HG03342 (cell line): ENCODE measurements at regions not wholly inside any gene's neighbourhood (a gene's known extent, or its start where the extent isn't known, plus 50 kb on each side); places are given as distances from the start of the nearest gene placed in this dataset.
A peak's percentile ranks its signal among the peaks of the same experiment; 100 is the strongest.

Experiments used
- ATAC-seq: cut with Tn5 transposase; IDR thresholded peaks from one replicate; pipeline ENCODE4 v1.9.1; 2021; ENCODE audit warnings: mild to moderate bottlenecking, moderate library complexity; ENCODE audit not compliant: unreplicated experiment

DNA sequence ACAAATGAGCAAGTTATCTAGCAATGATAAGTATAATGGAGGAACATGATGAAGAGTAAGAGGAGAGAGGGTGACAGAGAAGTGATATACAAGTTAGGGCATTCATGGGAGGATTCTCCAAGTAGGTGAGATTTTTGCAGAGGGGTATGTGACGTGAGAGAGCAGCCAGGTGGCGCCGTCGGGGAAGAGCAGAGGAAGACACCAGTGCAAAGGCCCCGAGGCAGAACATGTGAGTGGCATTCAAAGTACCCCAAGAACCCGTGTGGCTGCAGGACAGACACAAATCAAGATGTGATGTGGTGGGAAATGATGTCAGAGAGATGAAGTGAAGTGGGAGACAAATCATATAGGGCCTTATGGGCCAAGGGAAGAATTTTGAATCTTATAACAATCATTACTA is 81.8 kb upstream of the GRM7 start:
- ATAC-seq = no peak

DNA sequence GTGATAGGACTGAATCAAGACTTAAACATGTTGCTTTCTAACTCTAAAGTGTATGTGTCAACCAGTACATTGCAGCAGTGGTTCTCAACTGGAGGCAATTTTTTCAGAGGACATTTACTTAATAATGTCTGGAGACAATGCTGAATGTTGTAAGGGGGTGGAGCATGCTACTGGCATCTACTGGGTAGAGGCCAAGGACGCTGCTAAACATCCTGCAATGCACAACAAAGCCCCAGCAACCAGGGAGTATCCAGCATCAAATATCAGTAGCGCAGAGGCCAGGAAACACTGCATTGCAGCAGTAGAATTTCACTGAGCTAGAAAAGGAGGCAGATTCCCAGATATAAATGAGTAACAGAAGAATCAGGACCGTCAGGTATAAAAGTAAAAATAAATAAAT is 79.8 kb upstream of the GRM7 start:
- ATAC-seq = no peak

DNA sequence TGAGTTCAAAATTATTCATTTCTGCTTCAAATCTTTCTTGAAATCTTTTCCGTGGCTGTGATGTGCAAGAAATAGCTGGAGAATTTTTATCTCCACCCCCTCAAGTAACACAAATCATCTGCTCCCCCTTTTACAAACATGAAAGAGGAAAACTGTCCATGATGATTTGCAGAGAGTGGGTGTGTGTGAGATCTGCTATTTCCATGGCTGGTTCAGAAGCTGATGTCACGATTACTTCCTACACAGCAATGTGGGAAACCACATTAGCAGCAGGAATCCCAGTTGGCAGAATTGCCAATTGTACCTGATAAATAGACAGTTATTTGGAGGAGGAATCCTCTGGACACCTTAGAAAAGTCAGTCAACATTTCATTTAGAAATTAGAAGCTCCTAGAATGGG is 75.2 kb upstream of the GRM7 start:
- no peak for ATAC-seq

GRCh38 chr3:6791161-6791560 is 69.8 kb upstream of the GRM7 start:
- ATAC-seq = no peak

GRCh38 chr3:6799264-6799915 is 61.5 kb upstream of the GRM7 start:
- peak; percentile 90 for ATAC-seq

GRCh38 chr3:6803619-6804018 is 57.3 kb upstream of the GRM7 start:
- no peak for ATAC-seq

DNA sequence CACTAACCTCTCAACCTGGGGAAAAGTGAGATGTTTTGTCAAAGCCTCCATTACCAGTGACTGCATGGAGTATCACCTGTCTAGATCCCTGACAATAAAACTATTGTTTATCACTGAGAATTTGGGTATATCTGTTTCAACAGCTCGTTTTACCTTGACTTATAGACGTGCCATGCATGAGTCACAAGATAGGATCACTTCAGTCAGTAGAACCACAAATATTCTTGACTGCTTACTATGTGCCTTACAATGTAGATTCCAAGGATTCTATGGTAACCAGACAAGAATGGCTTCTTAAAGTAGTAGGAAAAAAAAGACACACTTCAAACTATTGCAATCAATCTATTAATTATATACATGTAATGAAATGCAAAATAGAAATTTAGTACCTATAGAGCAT is 55.7 kb upstream of the GRM7 start:
- no peak for ATAC-seq

- ATAC-seq = no peak
Measured at GRCh38 chr3:6806991-6807390, 53.9 kb upstream of the GRM7 start.

- ATAC-seq = no peak
Measured at GRCh38 chr3:6807967-6808588, 52.8 kb upstream of the GRM7 start.

DNA sequence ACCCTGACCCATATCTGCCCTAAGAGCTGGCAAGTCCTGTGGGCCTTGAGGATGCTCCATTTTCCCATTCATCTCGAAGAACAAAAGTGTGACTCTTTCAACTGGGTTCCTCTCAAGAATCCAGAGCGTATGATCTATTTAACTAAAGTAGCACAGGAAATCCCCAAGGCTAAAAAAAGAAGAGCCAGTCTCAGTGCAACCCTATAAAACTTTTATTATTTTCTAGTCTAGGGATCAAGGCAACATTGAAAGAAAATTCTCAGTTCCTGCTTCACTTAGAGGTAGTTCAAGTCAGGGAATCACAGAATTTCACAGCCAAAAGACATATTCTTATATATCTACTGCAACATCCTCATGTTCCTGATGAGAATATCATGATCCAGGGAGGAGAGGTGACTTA is 51.6 kb upstream of the GRM7 start:
- no peak for ATAC-seq
